Nephron progenitor cell (in vitro differentiated cells): ENCODE measurements at regions not wholly inside any gene's neighbourhood (a gene's known extent, or its start where the extent isn't known, plus 50 kb on each side); places are given as distances from the start of the nearest gene placed in this dataset.

Experiments
- DNase-seq: peaks from one replicate; pipeline ENCODE4 v3.0.0; 2021
- H3K27ac Mint-ChIP-seq: 2 replicates; pipeline ENCODE4 v1.8.0; 2021; ENCODE audit warnings: mild to moderate bottlenecking, moderate library complexity, mixed read lengths
- H3K27me3 Mint-ChIP-seq: 2 replicates; pipeline ENCODE4 v1.8.0; 2021; ENCODE audit warnings: mild to moderate bottlenecking, low read depth, mixed read lengths; ENCODE audit not compliant: poor library complexity
- H3K36me3 Mint-ChIP-seq: 2 replicates; pipeline ENCODE4 v1.8.0; 2021; ENCODE audit warnings: low read depth, mixed read lengths
- H3K4me1 Mint-ChIP-seq: 2 replicates; pipeline ENCODE4 v1.8.0; 2021; ENCODE audit warnings: mixed read lengths
- H3K4me3 Mint-ChIP-seq: 2 replicates; pipeline ENCODE4 v1.8.0; 2021; ENCODE audit warnings: mild to moderate bottlenecking, moderate library complexity, mixed read lengths
- H3K9me3 Mint-ChIP-seq: 2 replicates; pipeline ENCODE4 v1.8.0; 2021; ENCODE audit warnings: mild to moderate bottlenecking, moderate library complexity, mixed read lengths
- TF ChIP-seq, protein P1 (sequence below): fragments of 200-600 bp; sonication (generic); IDR thresholded peaks from 2 replicates; pipeline ENCODE4 v1.5.0; 2021; ENCODE audit warnings: antibody characterized with exemption

DNA sequence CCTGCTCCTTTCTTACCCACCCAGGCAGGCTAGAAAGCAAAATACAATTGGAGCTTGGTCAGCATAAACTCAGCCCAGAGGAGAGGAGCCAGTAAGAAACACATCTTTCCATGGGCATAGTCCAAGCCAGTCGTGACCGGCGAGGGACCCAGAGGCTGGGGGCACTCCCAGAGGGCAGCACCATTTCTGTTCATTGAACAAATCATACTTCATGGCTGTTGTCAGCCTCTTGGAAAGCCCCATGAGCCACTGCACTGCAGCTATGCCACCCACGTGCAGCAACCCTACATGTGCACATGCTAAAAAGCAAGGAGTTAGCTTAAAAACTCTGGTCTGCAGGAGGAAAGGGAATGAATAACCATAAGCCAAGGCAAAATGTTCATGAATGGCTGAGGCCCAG lies 90.0 kb upstream of the CDKN3 start:
- no peaks in the 10 kb centered on the region for H3K9me3 Mint-ChIP-seq
- no peak overlapping the region for H3K4me3 Mint-ChIP-seq
- TF ChIP-seq, protein P1, sequence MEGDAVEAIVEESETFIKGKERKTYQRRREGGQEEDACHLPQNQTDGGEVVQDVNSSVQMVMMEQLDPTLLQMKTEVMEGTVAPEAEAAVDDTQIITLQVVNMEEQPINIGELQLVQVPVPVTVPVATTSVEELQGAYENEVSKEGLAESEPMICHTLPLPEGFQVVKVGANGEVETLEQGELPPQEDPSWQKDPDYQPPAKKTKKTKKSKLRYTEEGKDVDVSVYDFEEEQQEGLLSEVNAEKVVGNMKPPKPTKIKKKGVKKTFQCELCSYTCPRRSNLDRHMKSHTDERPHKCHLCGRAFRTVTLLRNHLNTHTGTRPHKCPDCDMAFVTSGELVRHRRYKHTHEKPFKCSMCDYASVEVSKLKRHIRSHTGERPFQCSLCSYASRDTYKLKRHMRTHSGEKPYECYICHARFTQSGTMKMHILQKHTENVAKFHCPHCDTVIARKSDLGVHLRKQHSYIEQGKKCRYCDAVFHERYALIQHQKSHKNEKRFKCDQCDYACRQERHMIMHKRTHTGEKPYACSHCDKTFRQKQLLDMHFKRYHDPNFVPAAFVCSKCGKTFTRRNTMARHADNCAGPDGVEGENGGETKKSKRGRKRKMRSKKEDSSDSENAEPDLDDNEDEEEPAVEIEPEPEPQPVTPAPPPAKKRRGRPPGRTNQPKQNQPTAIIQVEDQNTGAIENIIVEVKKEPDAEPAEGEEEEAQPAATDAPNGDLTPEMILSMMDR, result no peak
- H3K4me1 Mint-ChIP-seq, result peaks cover 13% of the 10 kb centered on the region
- peaks cover 3% of the 10 kb centered on the region for H3K27me3 Mint-ChIP-seq
- no peak for DNase-seq
- no peaks in the 10 kb centered on the region for H3K36me3 Mint-ChIP-seq
- H3K27ac Mint-ChIP-seq, result no peak overlapping the region

DNA sequence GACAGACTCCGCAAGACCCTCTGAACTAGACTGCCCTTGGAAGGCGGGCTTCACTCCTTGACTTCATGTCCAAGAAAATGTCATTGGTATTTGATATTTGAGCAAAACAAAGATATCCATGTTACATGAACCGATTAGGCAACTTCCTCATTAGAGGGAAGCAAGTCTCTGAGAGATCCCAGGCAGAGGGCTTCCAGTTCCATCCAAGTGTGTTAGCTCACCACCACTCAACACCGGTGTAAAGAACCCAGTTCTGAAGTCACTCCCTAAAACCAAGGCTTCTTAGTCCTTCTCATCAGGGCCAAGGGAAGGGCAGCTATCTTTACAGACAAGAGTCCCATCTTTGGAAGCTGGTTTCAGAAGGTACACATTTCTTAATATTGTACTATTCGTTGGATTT lies 87.2 kb upstream of the CDKN3 start:
- Mint-ChIP-seq H3K4me1 (peaks cover 19% of the 10 kb centered on the region), H3K4me3 (no peak overlapping the region), H3K9me3 (no peaks in the 10 kb centered on the region), H3K27ac (no peak overlapping the region), H3K36me3 (no peaks in the 10 kb centered on the region), H3K27me3 (peaks cover 3% of the 10 kb centered on the region)
- DNase-seq, result no peak
- TF ChIP-seq, protein P1, result no peak

DNA sequence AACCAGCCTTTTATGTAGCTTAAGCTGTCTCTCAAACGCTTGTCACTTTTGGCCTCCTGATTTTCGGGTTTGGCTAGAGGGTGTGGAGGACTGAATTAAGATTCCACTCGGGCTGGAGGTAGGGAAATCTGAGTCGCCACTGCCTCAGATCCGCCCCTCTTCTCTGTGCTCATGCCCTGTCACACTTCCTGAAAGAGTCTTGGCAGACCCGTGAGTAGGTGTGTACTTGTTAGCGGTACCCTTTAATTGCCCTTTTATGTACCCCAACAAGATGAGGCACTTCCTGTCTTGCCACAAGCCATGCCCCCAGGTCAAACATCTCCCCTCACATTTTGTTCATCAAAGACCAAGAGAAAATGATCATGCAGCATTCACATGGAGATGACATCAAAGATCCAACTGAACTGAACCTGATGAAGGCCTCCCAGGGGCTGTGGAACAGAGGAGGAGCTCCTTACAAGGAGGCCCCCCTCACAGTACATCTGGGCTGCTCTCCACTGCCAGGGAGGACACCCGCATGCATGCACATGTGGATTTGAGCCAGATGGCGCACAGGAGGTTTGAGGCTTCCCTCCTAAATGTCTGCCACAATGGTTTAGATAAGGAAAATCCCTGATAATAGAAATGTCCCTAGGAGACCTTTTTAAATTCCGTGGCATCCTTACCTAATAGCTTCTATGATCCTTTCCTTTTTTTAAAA lies 86.5 kb upstream of the CDKN3 start:
- no peak overlapping the region for H3K27ac Mint-ChIP-seq
- H3K9me3 Mint-ChIP-seq, result no peaks in the 10 kb centered on the region
- no peak for DNase-seq
- no peaks in the 10 kb centered on the region for H3K36me3 Mint-ChIP-seq
- peaks cover 3% of the 10 kb centered on the region for H3K27me3 Mint-ChIP-seq
- no peak overlapping the region for H3K4me3 Mint-ChIP-seq
- peaks cover 26% of the 10 kb centered on the region for H3K4me1 Mint-ChIP-seq
- TF ChIP-seq, protein P1, result no peak

DNA sequence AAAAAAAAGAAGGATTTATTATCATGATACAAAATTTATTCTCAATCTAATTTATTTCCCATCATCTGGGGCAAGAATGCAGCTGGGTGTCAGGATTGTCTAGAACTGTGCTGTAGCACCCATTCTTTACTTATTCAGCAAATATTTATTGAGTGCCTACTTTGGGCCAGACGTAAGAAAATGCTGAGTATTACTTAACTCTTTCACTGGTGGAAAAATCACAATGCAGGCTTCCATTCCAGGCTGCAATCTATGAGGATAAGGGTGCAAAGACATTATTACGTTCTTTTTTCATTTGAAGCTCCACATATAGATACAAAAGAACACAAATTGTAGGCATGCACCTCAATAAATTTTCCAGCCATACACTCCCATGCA lies 86.0 kb upstream of the CDKN3 start:
- TF ChIP-seq, protein P1, result no peak
- H3K36me3 Mint-ChIP-seq, result no peaks in the 10 kb centered on the region
- H3K27me3 Mint-ChIP-seq, result peaks cover 3% of the 10 kb centered on the region
- no peak overlapping the region for H3K27ac Mint-ChIP-seq
- H3K4me1 Mint-ChIP-seq, result peaks cover 32% of the 10 kb centered on the region
- no peaks in the 10 kb centered on the region for H3K9me3 Mint-ChIP-seq
- no peak for DNase-seq
- H3K4me3 Mint-ChIP-seq, result no peak overlapping the region

DNA sequence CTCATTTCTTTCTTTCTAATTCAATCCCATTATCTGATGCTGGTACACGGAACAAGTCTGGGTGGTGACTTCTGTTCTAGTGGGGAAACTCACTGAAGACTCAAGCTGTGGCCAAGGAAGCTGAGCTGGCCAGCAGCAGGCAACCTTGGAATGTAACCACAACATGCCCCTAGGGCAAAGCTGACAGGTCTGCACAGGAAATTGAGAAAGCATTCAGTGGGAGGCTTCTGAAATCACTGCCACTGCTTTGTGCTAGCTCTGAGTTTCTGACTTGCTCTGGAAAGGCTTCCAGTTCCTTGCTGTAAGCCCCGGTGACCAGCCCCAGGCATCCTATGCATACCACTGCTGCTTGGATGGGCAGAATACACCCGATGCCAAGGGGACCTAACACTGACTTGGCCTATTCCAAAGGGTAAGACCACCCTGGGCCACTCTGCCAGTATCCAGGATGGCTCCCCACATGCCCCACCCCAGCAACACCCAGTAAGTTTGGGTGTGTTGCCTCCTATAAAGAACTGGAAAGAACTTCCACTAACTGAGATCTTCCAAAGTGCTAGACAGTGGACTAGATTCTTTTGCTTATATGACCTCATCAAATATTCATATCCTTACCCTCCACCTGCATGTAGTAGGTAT lies 84.5 kb upstream of the CDKN3 start:
- Mint-ChIP-seq H3K36me3 (no peaks in the 10 kb centered on the region), H3K4me1 (peaks cover 46% of the 10 kb centered on the region), H3K9me3 (no peaks in the 10 kb centered on the region), H3K27ac (no peak overlapping the region), H3K4me3 (no peak overlapping the region), H3K27me3 (peaks cover 3% of the 10 kb centered on the region)
- no peak for DNase-seq
- TF ChIP-seq, protein P1, result no peak
